ENCODE measurements at regions not wholly inside any gene's neighbourhood (a gene's known extent, or its start where the extent isn't known, plus 50 kb on each side); places are given as distances from the start of the nearest gene placed in this dataset.

DNA sequence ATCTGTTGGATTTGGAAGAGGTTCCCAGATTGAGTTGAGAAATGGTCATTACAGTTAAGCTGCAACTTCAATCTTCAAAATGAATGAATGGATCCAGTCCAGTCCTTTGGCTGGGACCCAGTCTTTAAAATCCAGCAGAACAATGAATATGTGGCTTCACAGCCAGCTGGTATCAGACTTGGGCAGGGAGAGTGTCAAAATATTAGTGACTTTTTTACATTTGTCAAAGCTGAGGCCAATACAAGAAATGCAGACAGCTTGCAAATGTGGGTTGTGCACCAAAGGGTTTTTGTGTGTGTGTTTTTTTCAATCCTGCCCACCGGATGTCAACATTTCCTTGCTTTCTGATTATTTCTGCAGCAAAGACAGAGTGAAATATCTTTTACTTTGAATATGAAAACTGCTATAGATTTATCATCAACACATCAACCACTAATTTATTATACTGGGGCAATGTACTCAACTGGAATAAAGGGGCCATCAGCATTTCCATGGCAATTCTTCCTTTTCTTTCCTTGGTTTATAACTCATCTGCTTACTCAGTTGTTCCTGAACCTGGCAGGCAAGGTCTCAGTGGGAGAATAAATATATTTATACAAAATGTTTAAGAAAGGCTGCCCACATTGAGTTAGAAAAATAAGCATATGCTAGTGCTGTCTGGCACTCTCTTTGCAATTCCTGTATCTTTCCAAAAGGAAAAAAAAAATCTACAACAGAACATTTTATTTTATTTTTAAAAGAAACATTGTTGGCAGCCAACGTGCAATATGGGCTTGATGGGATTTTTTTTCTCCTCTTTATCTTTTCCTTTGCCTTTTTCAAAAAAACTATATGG, 491.6 kb upstream of the C1orf87 start:
- TF ChIP-seq, protein P1, sequence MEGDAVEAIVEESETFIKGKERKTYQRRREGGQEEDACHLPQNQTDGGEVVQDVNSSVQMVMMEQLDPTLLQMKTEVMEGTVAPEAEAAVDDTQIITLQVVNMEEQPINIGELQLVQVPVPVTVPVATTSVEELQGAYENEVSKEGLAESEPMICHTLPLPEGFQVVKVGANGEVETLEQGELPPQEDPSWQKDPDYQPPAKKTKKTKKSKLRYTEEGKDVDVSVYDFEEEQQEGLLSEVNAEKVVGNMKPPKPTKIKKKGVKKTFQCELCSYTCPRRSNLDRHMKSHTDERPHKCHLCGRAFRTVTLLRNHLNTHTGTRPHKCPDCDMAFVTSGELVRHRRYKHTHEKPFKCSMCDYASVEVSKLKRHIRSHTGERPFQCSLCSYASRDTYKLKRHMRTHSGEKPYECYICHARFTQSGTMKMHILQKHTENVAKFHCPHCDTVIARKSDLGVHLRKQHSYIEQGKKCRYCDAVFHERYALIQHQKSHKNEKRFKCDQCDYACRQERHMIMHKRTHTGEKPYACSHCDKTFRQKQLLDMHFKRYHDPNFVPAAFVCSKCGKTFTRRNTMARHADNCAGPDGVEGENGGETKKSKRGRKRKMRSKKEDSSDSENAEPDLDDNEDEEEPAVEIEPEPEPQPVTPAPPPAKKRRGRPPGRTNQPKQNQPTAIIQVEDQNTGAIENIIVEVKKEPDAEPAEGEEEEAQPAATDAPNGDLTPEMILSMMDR (IDR thresholded peaks at IDR 0.05; ENCODE audit: low read depth, low read length): no peak
- TF ChIP-seq EZH2phosphoT487 (IDR thresholded peaks at IDR 0.05; ENCODE audit: low read depth): no peak

Measured in OCI-LY3 (cell line).